ENCODE measurements at regions not wholly inside any gene's neighbourhood (a gene's known extent, or its start where the extent isn't known, plus 50 kb on each side); places are given as distances from the start of the nearest gene placed in this dataset.

DNA sequence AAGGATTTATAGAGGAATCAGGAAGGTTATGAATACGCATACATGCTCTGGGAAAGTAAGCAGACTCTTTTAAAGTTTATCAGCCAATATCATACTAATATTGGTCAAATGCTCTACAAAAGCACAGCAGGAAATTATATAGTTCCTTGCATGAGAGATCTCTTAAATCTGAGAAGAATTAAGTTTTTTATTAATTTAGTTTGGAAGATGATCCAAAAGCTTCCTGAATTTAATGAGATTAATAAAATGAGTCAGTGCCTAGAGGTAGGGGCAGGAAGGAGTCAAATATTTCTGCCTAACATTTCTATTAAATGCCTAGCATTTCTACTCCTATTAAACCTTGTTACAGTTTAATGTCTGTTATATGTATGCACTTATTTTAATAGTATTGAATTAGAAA lies 1608.2 kb downstream of the GRIK2 start:
- intact Hi-C loops (cut with micrococcal nuclease; ENCODE audit: unreplicated experiment) (no loop called here), in situ Hi-C loops (cut with HindIII; ENCODE audit: low pct_unique_long_range_greater_than_20kb, low sequenced_read_pairs) (no loop called here)
- POLR2A ChIA-PET: no interaction called here
- Histone ChIP-seq H3K36me3 (ENCODE audit: control insufficient read depth, insufficient read depth, low read length) (no peaks in the 10 kb centered on the region), H3K4me1 (ENCODE audit: control insufficient read depth, insufficient read depth, low read length) (no peaks in the 10 kb centered on the region; the same call in 1 of the 2 replicates), H3K27me3 (ENCODE audit: control insufficient read depth, insufficient read depth, low read length) (no peaks in the 10 kb centered on the region), H3K27ac (ENCODE audit: low read length) (no peak overlapping the region; the same call in 1 of the 2 replicates), H3K4me3 (ENCODE audit: low read depth in 2 of 2, low read length in 2 of 2) (no peak overlapping the region), H3K9me3 (ENCODE audit: control insufficient read depth, insufficient read depth, low read depth, low read length) (no peaks in the 10 kb centered on the region)
- TF ChIP-seq CTCF (IDR thresholded peaks at IDR 0.05) (no peak), TCF7L2 (IDR thresholded peaks at IDR 0.05; ENCODE audit: low read depth, low read length) (peak; percentile 76)
- no peak for DNase-seq (ENCODE audit: low read depth, low spot score)
- CTCF ChIA-PET: no interaction called here
- ATAC-seq: no peak
- BruUV-seq (replicated peaks): no TSS peak

GRCh38 chr6:103000688-103001087 lies 1607.2 kb downstream of the GRIK2 start:
- no peaks in the 10 kb centered on the region; the same call in 1 of the 2 replicates for H3K4me1 ChIP-seq (ENCODE audit: control insufficient read depth, insufficient read depth, low read length)
- ChIA-PET CTCF (no interaction called here), POLR2A (no interaction called here)
- DNase-seq (ENCODE audit: low read depth, low spot score) (no peak), ATAC-seq (no peak)
- TF ChIP-seq CTCF (IDR thresholded peaks at IDR 0.05): no peak
- no peak for TF ChIP-seq POLR2AphosphoS5 (IDR thresholded peaks at IDR 0.05; ENCODE audit: low read depth, low read length)
- no peak for TF ChIP-seq TCF7L2 (IDR thresholded peaks at IDR 0.05; ENCODE audit: low read depth, low read length)
- TF ChIP-seq REST (IDR thresholded peaks at IDR 0.05; ENCODE audit: insufficient read depth in 1 of 2, low read depth in 2 of 2, low read length in 1 of 2): no peak
- TF ChIP-seq SIN3A (IDR thresholded peaks at IDR 0.05; ENCODE audit: borderline replicate concordance, insufficient read depth, low read depth, low read length): no peak
- in situ Hi-C loops (cut with HindIII; ENCODE audit: low pct_unique_long_range_greater_than_20kb, low sequenced_read_pairs) (no loop called here), intact Hi-C loops (cut with micrococcal nuclease; ENCODE audit: unreplicated experiment) (no loop called here)
- no peaks in the 10 kb centered on the region for H3K36me3 ChIP-seq (ENCODE audit: control insufficient read depth, insufficient read depth, low read length)
- no TSS peak for BruUV-seq (replicated peaks)
- H3K4me3 ChIP-seq (ENCODE audit: low read depth in 2 of 2, low read length in 2 of 2): peak overlapping the region; percentile 12 to 23; a peak in 3 of 4 replicates
- H3K9me3 ChIP-seq (ENCODE audit: control insufficient read depth, insufficient read depth, low read depth, low read length): no peaks in the 10 kb centered on the region
- H3K27ac ChIP-seq (ENCODE audit: low read length): peak overlapping the region; percentile 63
- no peaks in the 10 kb centered on the region for H3K27me3 ChIP-seq (ENCODE audit: control insufficient read depth, insufficient read depth, low read length)

DNA sequence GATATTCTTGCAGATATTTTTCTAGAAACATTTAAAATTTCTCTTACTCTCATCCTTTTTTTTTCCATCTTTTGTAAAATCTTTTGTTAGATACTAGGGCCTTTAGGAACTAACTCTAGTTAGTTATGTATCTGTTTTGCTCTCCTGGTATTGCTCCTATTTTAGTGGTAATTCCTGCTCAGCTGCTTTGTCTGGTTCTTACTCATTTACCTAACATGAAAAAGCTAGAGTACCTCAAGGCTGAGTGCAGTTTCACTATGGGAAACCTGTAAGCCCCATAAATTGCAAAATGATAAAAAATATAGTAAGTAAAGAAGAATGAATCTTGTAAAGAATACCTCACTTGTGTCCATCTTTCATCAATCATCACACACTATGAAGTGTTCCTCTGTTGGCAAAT lies 1602.0 kb downstream of the GRIK2 start:
- Histone ChIP-seq H3K27ac (ENCODE audit: low read length) (no peak overlapping the region), H3K4me3 (ENCODE audit: low read depth in 2 of 2, low read length in 2 of 2) (no peak overlapping the region), H3K27me3 (ENCODE audit: control insufficient read depth, insufficient read depth, low read length) (no peaks in the 10 kb centered on the region), H3K9me3 (ENCODE audit: control insufficient read depth, insufficient read depth, low read depth, low read length) (no peaks in the 10 kb centered on the region), H3K36me3 (ENCODE audit: control insufficient read depth, insufficient read depth, low read length) (no peaks in the 10 kb centered on the region), H3K4me1 (ENCODE audit: control insufficient read depth, insufficient read depth, low read length) (no peaks in the 10 kb centered on the region; the same call in 1 of the 2 replicates)
- in situ Hi-C loops (cut with HindIII; ENCODE audit: low pct_unique_long_range_greater_than_20kb, low sequenced_read_pairs) (no loop called here), intact Hi-C loops (cut with micrococcal nuclease; ENCODE audit: unreplicated experiment) (no loop called here)
- ChIA-PET CTCF (no interaction called here), POLR2A (no interaction called here)
- DNase-seq (ENCODE audit: low read depth, low spot score) (no peak), ATAC-seq (no peak)
- no peak for TF ChIP-seq SIN3A (IDR thresholded peaks at IDR 0.05; ENCODE audit: borderline replicate concordance, insufficient read depth, low read depth, low read length)
- TF ChIP-seq REST (IDR thresholded peaks at IDR 0.05; ENCODE audit: insufficient read depth in 1 of 2, low read depth in 2 of 2, low read length in 1 of 2): no peak
- TF ChIP-seq TCF7L2 (IDR thresholded peaks at IDR 0.05; ENCODE audit: low read depth, low read length): no peak
- BruUV-seq (replicated peaks): no TSS peak

Measured in Panc1 (cell line).